NOMO-1 (cell line): ENCODE measurements at regions not wholly inside any gene's neighbourhood (a gene's known extent, or its start where the extent isn't known, plus 50 kb on each side); places are given as distances from the start of the nearest gene placed in this dataset.

Source experiments
- DNase-seq, 2 experiments: peaks; one replicate each; lab custom pipeline; 2025; ENCODE audit not compliant: unreplicated experiment in 2 of 2; lab: John Stamatoyannopoulos, UW

GRCh38 chr6:84467296-84467695, 239.9 kb upstream of the CEP162 start:
- no peak for DNase-seq

- no peak for DNase-seq
Measured at GRCh38 chr6:84466511-84466910, 239.1 kb upstream of the CEP162 start.

- DNase-seq: no peak
Measured at GRCh38 chr6:84464471-84464870, 237.0 kb upstream of the CEP162 start.

DNA sequence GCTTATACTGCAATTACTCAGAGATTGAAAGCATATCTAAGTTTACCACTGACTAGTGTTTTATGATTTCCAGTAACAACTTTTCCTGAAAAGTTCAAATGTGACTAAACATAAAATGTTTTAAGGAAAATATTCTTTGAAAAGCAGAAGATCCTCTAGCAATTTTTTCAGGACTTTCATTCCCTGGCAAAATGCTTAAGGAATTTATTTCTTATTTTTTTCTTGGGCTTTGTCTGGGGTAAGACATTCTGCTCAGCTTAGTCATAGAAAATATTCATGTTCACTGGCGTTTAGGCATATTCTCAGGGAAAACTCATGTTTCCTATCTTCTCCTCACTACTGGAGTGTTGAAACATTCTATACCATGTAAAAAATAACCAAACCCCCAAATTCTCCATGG, 235.3 kb upstream of the CEP162 start:
- no peak for DNase-seq

DNA sequence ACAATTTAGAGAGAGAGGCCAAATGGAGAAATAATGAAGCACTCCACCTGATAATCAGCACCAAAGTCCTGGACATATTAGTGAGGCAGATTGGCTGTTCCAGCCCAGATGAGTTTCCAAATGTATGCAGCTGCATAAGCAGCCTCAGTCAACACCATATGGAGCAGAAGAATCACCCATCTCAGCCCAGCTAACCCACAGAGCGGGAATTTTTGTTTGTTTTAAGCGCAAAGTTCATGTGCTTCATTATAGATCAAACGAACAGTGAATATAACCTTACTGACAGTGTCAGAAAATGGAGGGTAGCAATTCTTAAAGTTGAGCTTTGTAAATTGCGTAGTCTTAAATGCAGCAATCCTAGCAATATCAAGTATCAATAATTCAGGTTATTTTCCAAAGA, 234.0 kb upstream of the CEP162 start:
- no peak for DNase-seq

GRCh38 chr6:84460491-84460890, 233.0 kb upstream of the CEP162 start:
- no peak for DNase-seq

- no peak for DNase-seq
Measured at GRCh38 chr6:84459401-84459800, 232.0 kb upstream of the CEP162 start.

GRCh38 chr6:84458271-84458670, 230.8 kb upstream of the CEP162 start:
- no peak for DNase-seq

GRCh38 chr6:84457276-84457675, 229.8 kb upstream of the CEP162 start:
- DNase-seq: no peak

GRCh38 chr6:84456803-84457202, 229.4 kb upstream of the CEP162 start:
- no peak for DNase-seq

GRCh38 chr6:84455511-84456029, 228.1 kb upstream of the CEP162 start:
- DNase-seq: no peak

DNA sequence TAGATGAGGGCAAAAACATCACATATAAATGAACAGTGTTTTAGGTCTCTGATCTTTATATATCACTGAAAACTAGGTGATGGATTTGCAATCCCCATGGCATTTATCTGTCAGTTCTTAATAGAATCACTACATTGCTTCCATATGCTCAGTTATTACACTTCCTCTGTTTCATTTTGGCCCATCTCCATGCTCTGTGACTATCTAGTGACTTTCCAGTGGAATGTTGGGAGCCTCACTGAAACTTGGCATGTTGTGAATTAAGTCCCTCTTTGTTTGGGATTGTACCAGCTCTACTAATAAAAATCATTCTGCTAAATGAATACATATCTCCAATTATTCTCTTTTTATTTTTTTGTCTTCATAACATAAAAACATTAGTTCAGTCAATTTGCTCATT, 226.1 kb upstream of the CEP162 start:
- DNase-seq: no peak

DNA sequence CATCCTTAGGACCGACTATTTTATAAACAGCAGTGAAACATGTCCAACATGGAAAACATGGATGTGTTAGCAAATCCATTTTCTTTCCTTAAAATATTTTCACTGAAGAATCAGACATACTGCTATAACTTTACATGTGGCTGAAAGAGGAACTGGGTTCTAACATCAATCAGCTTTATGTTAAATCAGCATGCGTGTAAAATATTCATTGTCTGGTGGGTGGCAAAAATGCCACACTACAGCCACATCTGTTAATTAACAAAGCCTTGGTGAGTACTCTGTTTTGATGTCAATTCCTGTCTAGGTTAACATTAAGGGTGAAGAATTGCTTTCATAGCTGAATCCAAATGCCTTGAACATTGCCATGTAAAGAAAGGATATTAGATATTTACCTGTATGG, 222.6 kb upstream of the CEP162 start:
- DNase-seq: no peak

DNA sequence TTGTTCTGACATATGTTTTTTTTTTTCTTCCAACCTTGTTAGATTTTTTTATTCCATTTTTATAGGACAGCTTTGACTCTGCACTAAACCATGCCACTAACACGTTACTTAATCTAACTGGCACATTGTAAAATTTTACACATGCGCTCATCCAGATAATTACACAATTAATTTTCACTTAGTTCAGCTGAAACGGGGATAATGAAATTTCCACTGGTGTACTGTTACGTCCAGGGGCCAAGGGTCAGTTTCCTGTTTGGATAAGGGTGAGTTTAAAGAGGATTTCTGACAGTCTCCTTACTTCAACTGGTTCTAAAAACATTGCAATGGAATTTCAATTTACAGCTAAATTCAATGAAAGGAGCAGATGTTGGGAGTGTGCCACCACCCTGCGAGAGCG, 221.8 kb upstream of the CEP162 start:
- no peak for DNase-seq

GRCh38 chr6:84448331-84448730, 220.9 kb upstream of the CEP162 start:
- no peak for DNase-seq

DNA sequence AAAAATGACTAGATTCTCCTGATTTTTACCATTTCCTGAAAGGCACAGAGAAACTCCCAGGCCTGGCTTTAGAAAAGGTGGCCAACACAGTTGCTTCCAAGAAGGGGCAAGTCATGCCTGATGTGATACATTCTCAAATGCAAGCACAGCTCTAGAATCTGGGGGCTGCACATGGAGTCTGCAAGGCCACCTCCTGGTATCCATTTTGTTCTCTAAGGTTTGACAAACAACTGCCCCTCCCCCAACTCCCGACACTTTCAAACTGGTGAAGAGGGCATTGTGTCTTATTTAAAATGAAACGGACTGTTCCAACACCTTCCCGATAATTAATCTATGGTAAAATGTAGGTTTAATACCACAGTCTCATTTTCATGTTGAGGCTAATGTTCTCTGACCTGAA, 220.2 kb upstream of the CEP162 start:
- DNase-seq: no peak

- DNase-seq: no peak
Measured at GRCh38 chr6:84445068-84445467, 217.6 kb upstream of the CEP162 start.

DNA sequence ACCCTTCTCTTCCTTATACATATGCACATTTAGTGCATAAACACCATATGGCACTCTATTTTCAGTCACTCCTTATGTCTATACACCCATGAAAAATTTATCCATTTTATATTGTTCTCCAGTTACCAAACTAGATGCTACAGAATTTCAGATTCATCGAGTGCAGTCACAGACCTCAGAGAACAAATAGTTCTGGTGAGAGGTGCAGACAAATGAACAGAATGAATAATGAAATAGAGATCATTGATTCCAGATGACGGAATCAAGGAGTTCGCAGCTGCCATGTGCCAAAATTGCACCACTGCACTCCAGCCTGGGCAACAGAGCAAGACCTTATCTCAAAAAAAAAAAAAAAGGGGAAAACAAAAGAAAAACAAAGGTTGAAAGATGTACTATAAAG, 214.8 kb upstream of the CEP162 start:
- no peak for DNase-seq

DNA sequence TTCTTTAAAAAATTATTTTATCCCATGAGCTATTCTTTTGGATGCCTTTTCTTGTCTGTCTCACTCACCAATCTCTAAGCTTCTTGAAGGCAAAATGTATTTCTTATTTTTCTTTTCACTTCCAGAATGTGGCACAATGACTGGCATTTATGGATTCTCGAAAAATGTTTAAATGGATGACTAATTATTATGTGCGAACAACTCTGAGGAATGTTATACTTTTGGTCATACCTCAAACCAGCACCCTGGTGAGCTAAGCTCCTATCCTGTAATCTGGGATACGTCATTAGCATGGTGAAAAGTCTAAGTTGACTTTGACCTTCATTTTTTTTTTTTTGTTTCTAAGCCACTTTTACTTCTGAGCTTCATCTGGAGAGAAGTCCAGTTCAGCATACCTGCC, 214.0 kb upstream of the CEP162 start:
- DNase-seq: no peak

DNA sequence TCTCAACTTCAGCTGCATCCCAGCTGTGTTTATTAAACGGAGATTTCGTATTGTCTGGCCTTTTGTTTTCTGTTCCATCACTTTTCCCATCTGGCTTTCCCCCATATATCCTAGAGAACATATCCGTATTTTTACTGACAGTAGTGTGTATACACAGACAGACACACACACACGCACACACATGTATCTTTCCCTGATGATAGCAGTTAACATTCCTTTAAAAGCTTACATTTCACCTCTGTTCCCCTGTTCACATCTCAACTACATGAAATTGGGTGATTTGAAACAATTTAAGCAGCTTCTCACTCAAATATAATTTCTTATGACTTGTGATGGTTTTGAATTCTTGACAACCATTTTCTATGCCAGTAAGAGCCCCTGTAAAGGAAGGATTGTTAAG, 207.1 kb upstream of the CEP162 start:
- DNase-seq: no peak

- no peak for DNase-seq
Measured at GRCh38 chr6:84432619-84433018, 205.2 kb upstream of the CEP162 start.

- DNase-seq: peak; percentile 2 to 34
Measured at GRCh38 chr6:84428300-84428907, 201.0 kb upstream of the CEP162 start.
